ENCODE measurements at regions not wholly inside any gene's neighbourhood (a gene's known extent, or its start where the extent isn't known, plus 50 kb on each side); places are given as distances from the start of the nearest gene placed in this dataset.
A peak's percentile ranks its signal among the peaks of the same experiment; 100 is the strongest.

- Histone ChIP-seq H3K79me2 (ENCODE audit: insufficient read depth, low read length) (no peaks in the 10 kb centered on the region), H3K9ac (ENCODE audit: insufficient read depth, low read depth, low read length) (no peak overlapping the region), H3K4me3 (replicated peaks in 1 of 3; ENCODE audit: insufficient read depth in 1 of 3, low read depth in 2 of 3, low read length in 3 of 3) (no peak overlapping the region), H3K4me2 (ENCODE audit: low read depth, low read length) (no peak overlapping the region), H2AFZ (ENCODE audit: low read length) (no peak overlapping the region), H3K36me3 (replicated peaks in 1 of 2; ENCODE audit: control insufficient read depth in 1 of 2, insufficient read depth in 2 of 2, low read length in 2 of 2) (no peaks in the 10 kb centered on the region), H3K27ac (ENCODE audit: extremely low read length, insufficient read depth, low read length) (no peak overlapping the region), H3K9me3 (ENCODE audit: low read length) (no peaks in the 10 kb centered on the region), H3K27me3 (ENCODE audit: control insufficient read depth in 1 of 2, insufficient read depth in 2 of 2, low read length in 2 of 2) (no peaks in the 10 kb centered on the region), H4K20me1 (ENCODE audit: insufficient read depth, low read length) (no peaks in the 10 kb centered on the region), H3K4me1 (ENCODE audit: insufficient read depth, low read length) (no peaks in the 10 kb centered on the region)
- POLR2A ChIA-PET: no interaction called here
- TF ChIP-seq ASH2L (IDR thresholded peaks at IDR 0.05; ENCODE audit: insufficient read length, low read depth, low read length) (no peak), ZNF441 (CRISPR knock-in tag; IDR thresholded peaks at IDR 0.05; ENCODE audit: borderline replicate concordance) (no peak), ZFP37 (CRISPR knock-in tag; IDR thresholded peaks at IDR 0.05; ENCODE audit: borderline replicate concordance) (no peak), PTBP1 (IDR thresholded peaks at IDR 0.05; ENCODE audit: low read depth, low read length, poor library complexity, severe bottlenecking) (no peak), TRIM24 (CRISPR knock-in tag; IDR thresholded peaks at IDR 0.05) (no peak), REL (CRISPR knock-in tag; conservative IDR thresholded peaks at IDR 0.05) (no peak), ZNF101 (CRISPR knock-in tag; IDR thresholded peaks at IDR 0.05; ENCODE audit: borderline replicate concordance, low read depth) (no peak), ZNF569 (CRISPR knock-in tag; IDR thresholded peaks at IDR 0.05; ENCODE audit: borderline replicate concordance) (no peak)
- CTCF ChIA-PET (ENCODE audit: low intra/inter-chr PET ratio, low total read pairs): no interaction called here
- no TSS peak for BruUV-seq (replicated peaks)
- no peak for FAIRE-seq
- no peak for DNase-seq (ENCODE audit: low spot score)
- ATAC-seq: no peak
- intact Hi-C loops (cut with micrococcal nuclease; ENCODE audit: unreplicated experiment): no loop called here
- in situ Hi-C loops (cut with HindIII; ENCODE audit: extremely low pct_ligation_motif_present, low pct_unique_long_range_greater_than_20kb): no loop called here
- 86% methylated on average over 1 of the region's 1 CpG for WGBS (ENCODE audit: low lambda C conversion rate)
These were observed 127.0 kb upstream of the PDE5A start for GRCh38 chr4:119755599-119755998.

- Histone ChIP-seq H3K9ac (ENCODE audit: insufficient read depth, low read depth, low read length) (no peak overlapping the region), H3K4me2 (ENCODE audit: low read depth, low read length) (no peak overlapping the region), H2AFZ (ENCODE audit: low read length) (no peak overlapping the region), H3K79me2 (ENCODE audit: insufficient read depth, low read length) (no peaks in the 10 kb centered on the region), H3K27ac (ENCODE audit: extremely low read length, insufficient read depth, low read length) (no peak overlapping the region), H3K9me3 (ENCODE audit: low read length) (no peaks in the 10 kb centered on the region), H3K36me3 (replicated peaks in 1 of 2; ENCODE audit: control insufficient read depth in 1 of 2, insufficient read depth in 2 of 2, low read length in 2 of 2) (no peaks in the 10 kb centered on the region), H3K4me3 (replicated peaks in 1 of 3; ENCODE audit: insufficient read depth in 1 of 3, low read depth in 2 of 3, low read length in 3 of 3) (no peak overlapping the region), H3K27me3 (ENCODE audit: control insufficient read depth in 1 of 2, insufficient read depth in 2 of 2, low read length in 2 of 2) (no peaks in the 10 kb centered on the region), H3K4me1 (ENCODE audit: insufficient read depth, low read length) (no peaks in the 10 kb centered on the region), H4K20me1 (ENCODE audit: insufficient read depth, low read length) (no peaks in the 10 kb centered on the region)
- in situ Hi-C loops (cut with HindIII; ENCODE audit: extremely low pct_ligation_motif_present, low pct_unique_long_range_greater_than_20kb): no loop called here
- ATAC-seq (no peak), DNase-seq (ENCODE audit: low spot score) (no peak), FAIRE-seq (no peak)
- ChIA-PET CTCF (ENCODE audit: low intra/inter-chr PET ratio, low total read pairs) (no interaction called here), POLR2A (no interaction called here)
- intact Hi-C loops (cut with micrococcal nuclease; ENCODE audit: unreplicated experiment): no loop called here
- TF ChIP-seq SRSF1 (optimal IDR thresholded peaks at IDR 0.05; ENCODE audit: low read depth, low read length) (no peak), CEBPB (IDR thresholded peaks at IDR 0.05; ENCODE audit: borderline replicate concordance, low read depth, low read length) (peak; percentile 31; the same call in 1 of the 2 replicates)
- BruUV-seq (replicated peaks): no TSS peak
- 0% methylated on average over 2 of the region's 2 CpGs for WGBS (ENCODE audit: low lambda C conversion rate)
These were observed 124.3 kb upstream of the PDE5A start for GRCh38 chr4:119752936-119753335.
